ENCODE measurements at regions not wholly inside any gene's neighbourhood (a gene's known extent, or its start where the extent isn't known, plus 50 kb on each side); places are given as distances from the start of the nearest gene placed in this dataset.

DNA sequence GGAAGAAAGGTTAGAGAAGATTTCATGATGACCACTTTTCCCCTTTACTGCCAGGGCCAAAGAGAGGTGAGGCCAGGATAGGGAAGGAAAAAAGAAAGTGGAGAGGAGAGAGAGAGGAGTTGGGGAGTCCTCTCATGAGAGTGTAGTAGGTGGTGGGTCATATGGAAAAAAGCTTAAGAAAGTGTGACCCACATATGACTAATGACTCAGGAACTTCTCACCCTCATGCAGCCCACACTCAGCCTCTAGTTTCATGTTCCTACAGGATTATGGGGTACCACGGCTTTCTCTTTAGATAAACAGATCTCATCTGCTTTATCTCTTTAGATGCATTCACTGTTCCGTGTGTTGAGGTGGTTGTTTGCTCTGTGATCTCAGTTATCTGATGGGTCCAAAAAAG is 462.5 kb upstream of the IGFBP3 start:
- Histone ChIP-seq H3K4me3 (ENCODE audit: control extremely low read depth in 1 of 5, extremely low read depth in 1 of 5, insufficient read depth in 1 of 5, low read depth in 2 of 5, low read length in 4 of 5) (no peak overlapping the region), H3K4me1 (ENCODE audit: control insufficient read depth in 2 of 2, insufficient read depth in 2 of 2, low read length in 2 of 2) (no peaks in the 10 kb centered on the region), H3K4me2 (replicated peaks; ENCODE audit: low read depth, low read length, poor library complexity, severe bottlenecking) (no peak overlapping the region), H3K36me3 (replicated peaks in 1 of 2; ENCODE audit: control extremely low read depth in 1 of 2, control insufficient read depth in 1 of 2, extremely low read depth in 1 of 2, insufficient read depth in 2 of 2, low read length in 1 of 2) (no peaks in the 10 kb centered on the region), H4K20me1 (ENCODE audit: control insufficient read depth, insufficient read depth, low read length, poor library complexity, severe bottlenecking) (no peaks in the 10 kb centered on the region), H3K27me3 (replicated peaks in 1 of 4; ENCODE audit: control extremely low read depth in 1 of 4, control insufficient read depth in 3 of 4, insufficient read depth in 4 of 4, low read length in 3 of 4) (no peaks in the 10 kb centered on the region), H2AFZ (ENCODE audit: insufficient read depth, low read depth, low read length, poor library complexity, severe bottlenecking) (no peak overlapping the region), H3K79me2 (ENCODE audit: control insufficient read depth, insufficient read depth, low read length) (no peaks in the 10 kb centered on the region), H3K27ac (ENCODE audit: low read length in 2 of 2) (no peak overlapping the region), H3K9ac (ENCODE audit: low read length) (no peak overlapping the region), H3K9me3 (ENCODE audit: control extremely low read depth in 1 of 3, control insufficient read depth in 2 of 3, insufficient read depth in 1 of 3, low read length in 2 of 3) (peaks cover 0 to 3% (median 0%) of the 10 kb centered on the region in 3 donors)
- H3K27me3 Mint-ChIP-seq: no peaks in the 10 kb centered on the region
- intact Hi-C loops (cut with micrococcal nuclease): no loop called here
- no peak overlapping the region for H3K27ac Mint-ChIP-seq
- H3K9me3 Mint-ChIP-seq (ENCODE audit: insufficient read depth): peaks cover 2% of the 10 kb centered on the region
- DNase-seq: no peak
- CTCF ChIA-PET: no interaction called here
- TF ChIP-seq, protein P1, sequence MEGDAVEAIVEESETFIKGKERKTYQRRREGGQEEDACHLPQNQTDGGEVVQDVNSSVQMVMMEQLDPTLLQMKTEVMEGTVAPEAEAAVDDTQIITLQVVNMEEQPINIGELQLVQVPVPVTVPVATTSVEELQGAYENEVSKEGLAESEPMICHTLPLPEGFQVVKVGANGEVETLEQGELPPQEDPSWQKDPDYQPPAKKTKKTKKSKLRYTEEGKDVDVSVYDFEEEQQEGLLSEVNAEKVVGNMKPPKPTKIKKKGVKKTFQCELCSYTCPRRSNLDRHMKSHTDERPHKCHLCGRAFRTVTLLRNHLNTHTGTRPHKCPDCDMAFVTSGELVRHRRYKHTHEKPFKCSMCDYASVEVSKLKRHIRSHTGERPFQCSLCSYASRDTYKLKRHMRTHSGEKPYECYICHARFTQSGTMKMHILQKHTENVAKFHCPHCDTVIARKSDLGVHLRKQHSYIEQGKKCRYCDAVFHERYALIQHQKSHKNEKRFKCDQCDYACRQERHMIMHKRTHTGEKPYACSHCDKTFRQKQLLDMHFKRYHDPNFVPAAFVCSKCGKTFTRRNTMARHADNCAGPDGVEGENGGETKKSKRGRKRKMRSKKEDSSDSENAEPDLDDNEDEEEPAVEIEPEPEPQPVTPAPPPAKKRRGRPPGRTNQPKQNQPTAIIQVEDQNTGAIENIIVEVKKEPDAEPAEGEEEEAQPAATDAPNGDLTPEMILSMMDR (IDR thresholded peaks at IDR 0.05): no peak
- TF ChIP-seq EZH2 (IDR thresholded peaks at IDR 0.05; ENCODE audit: borderline replicate concordance, insufficient read depth, low read depth, low read length, poor library complexity, severe bottlenecking): no peak
- ATAC-seq (ENCODE audit: low read depth): no peak
- H3K4me3 Mint-ChIP-seq: no peak overlapping the region
- no peaks in the 10 kb centered on the region for H3K4me1 Mint-ChIP-seq
- WGBS (ENCODE audit: insufficient coverage): no CpG with 5 or more reads among the region's 2 CpGs
- POLR2A ChIA-PET: no interaction called here

DNA sequence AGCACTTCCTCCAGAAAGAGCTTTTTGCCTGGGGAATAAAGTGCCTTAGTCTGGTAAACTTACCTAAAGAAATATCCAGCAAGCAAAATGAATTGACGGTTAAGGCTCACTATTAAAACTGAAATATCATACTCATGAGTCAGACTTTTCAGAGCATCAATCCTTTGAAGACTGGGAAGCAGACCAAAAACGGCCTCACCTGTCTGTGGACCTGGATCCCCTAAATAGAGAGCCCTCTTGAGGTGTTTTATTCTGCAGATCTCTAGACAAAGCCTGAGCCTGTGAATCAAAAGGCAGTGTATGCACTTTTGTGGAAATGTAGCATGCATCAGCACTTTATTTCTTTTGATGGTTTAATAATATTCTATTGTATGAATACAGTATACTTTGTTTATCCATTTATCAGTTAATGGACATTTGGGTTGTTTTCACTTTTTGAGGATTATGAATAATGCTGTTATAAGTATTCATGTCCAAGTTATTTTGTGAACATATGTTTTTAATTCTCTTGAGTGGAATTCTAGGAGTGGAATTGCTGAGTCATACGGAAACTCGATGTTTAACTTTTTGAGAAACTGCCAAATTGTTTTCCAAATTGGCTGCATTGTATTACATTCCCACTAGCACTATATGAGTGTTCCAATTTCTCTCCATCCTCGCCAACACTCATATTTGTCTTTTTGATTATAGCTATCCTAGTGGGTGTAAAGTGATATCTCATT is 449.0 kb upstream of the IGFBP3 start:
- Histone ChIP-seq H3K9me3 (ENCODE audit: control extremely low read depth in 1 of 3, control insufficient read depth in 2 of 3, insufficient read depth in 1 of 3, low read length in 2 of 3) (no peaks in the 10 kb centered on the region), H2AFZ (ENCODE audit: insufficient read depth, low read depth, low read length, poor library complexity, severe bottlenecking) (no peak overlapping the region), H3K36me3 (replicated peaks in 1 of 2; ENCODE audit: control extremely low read depth in 1 of 2, control insufficient read depth in 1 of 2, extremely low read depth in 1 of 2, insufficient read depth in 2 of 2, low read length in 1 of 2) (no peaks in the 10 kb centered on the region), H3K9ac (ENCODE audit: low read length) (no peak overlapping the region), H3K4me3 (ENCODE audit: control extremely low read depth in 1 of 5, extremely low read depth in 1 of 5, insufficient read depth in 1 of 5, low read depth in 2 of 5, low read length in 4 of 5) (no peak overlapping the region), H3K27ac (ENCODE audit: low read length in 2 of 2) (no peak overlapping the region), H4K20me1 (ENCODE audit: control insufficient read depth, insufficient read depth, low read length, poor library complexity, severe bottlenecking) (no peaks in the 10 kb centered on the region), H3K4me1 (ENCODE audit: control insufficient read depth in 2 of 2, insufficient read depth in 2 of 2, low read length in 2 of 2) (no peaks in the 10 kb centered on the region), H3K27me3 (replicated peaks in 1 of 4; ENCODE audit: control extremely low read depth in 1 of 4, control insufficient read depth in 3 of 4, insufficient read depth in 4 of 4, low read length in 3 of 4) (no peaks in the 10 kb centered on the region), H3K79me2 (ENCODE audit: control insufficient read depth, insufficient read depth, low read length) (no peaks in the 10 kb centered on the region), H3K4me2 (replicated peaks; ENCODE audit: low read depth, low read length, poor library complexity, severe bottlenecking) (no peak overlapping the region)
- Mint-ChIP-seq H3K4me3 (no peak overlapping the region), H3K27ac (no peak overlapping the region), H3K9me3 (ENCODE audit: insufficient read depth) (no peaks in the 10 kb centered on the region), H3K27me3 (no peaks in the 10 kb centered on the region), H3K4me1 (no peaks in the 10 kb centered on the region)
- CTCF ChIA-PET: no interaction called here
- ATAC-seq (ENCODE audit: low read depth) (no peak), DNase-seq (no peak)
- TF ChIP-seq EZH2 (IDR thresholded peaks at IDR 0.05; ENCODE audit: borderline replicate concordance, insufficient read depth, low read depth, low read length, poor library complexity, severe bottlenecking): no peak
- TF ChIP-seq, protein P1 (IDR thresholded peaks at IDR 0.05): no peak
- intact Hi-C loops (cut with micrococcal nuclease): no loop called here
- WGBS (ENCODE audit: insufficient coverage): 29% methylated on average over 1 of the region's 5 CpGs
- POLR2A ChIA-PET: no interaction called here
